ENCODE measurements at regions not wholly inside any gene's neighbourhood (a gene's known extent, or its start where the extent isn't known, plus 50 kb on each side); places are given as distances from the start of the nearest gene placed in this dataset.
A peak's percentile ranks its signal among the peaks of the same experiment; 100 is the strongest.

- DNase-seq: no peak
Observed at GRCh38 chr12:46914336-46914735, 88.5 kb upstream of the SLC38A4 start.

GRCh38 chr12:46915082-46915481 is 89.3 kb upstream of the SLC38A4 start:
- DNase-seq: peak; percentile 21 to 47 (median 30)

- DNase-seq: peak in 1 of 3 donors; percentile 8
Observed at GRCh38 chr12:46915836-46916235, 90.0 kb upstream of the SLC38A4 start.

DNA sequence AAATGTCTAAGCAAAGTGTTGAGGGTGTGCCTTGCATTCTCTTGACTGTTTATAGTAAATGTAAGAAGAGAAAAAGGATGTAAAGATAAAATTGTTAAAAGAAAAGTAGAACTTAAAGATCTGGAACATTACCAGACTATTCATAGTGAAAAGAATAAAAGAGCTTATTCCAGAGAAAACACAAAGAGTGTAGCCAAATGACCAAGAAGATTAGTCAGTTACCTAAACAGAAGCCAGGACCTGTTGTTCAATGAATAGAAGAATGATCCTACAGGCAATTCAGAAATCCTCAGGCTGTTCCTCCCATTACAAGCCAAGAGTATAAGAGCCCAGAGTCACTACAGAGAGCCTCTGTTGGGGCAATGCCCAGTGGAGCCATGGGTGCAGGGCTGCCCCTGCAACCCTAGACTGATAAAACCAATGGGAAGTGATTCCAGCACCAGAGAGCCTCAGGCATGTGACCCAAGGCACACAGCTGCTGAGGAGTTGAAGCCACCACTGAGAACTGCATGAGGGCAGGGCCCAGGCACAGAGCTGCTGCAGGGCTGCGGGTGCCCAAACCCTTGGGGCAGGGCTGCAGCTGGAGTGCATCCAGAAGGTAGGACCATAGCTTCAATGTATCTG is 91.1 kb upstream of the SLC38A4 start:
- DNase-seq: no peak

DNA sequence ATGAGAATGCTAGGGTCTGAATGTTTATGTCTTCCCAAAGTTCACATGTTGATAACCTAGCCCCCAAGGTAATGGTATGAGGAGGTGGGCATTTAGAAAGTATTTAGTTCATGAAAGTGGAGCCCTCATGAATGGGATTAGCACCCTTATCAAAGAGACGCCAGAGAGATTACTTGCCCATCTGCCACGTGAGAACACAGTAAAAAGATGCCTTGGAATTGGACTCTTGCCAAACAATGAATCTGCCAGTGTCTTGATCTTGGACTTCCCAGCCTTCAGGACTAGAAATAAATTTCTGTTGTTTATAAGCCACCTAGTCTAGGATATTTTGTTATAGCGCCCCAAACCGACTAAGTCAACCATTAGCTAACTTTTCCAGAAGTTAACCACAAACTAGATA is 92.0 kb upstream of the SLC38A4 start:
- no peak for DNase-seq

GRCh38 chr12:46918631-46919030 is 92.8 kb upstream of the SLC38A4 start:
- DNase-seq: no peak

DNA sequence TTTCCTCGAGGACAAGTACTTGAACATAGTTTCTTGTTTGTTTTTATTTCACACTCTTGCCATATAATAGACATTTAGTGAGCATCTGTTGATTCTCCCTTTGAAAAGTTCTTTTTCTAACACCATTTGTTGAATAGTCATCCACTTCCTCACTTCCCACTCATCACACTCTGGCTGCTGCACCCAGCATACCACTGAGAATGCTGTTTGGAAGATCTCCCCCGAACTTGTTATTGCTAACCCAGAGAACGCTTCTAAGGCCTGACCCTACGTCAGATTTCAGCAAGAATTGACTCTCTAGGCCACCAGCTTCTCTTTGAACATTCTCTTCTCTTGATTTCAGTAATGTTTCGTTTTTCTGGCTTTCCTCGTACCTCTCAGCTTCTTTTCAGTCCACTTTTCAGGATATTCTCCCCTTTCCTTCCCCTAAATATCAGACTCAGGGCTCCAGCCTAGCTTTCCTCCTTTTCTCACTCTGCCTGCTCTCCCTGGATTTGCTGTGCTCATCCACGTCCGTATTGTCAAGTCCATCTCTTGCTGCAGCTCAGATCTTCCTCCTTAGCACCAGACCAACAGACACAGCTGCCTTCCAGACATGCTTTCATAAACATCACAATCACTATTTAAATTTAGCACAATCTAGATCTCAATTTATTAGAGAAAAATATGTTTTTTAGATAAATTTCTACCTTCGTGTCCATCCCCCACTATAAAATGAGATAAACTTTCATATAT is 94.0 kb upstream of the SLC38A4 start:
- peak in 2 of 3 donors; percentile 11 to 29 for DNase-seq

GRCh38 chr12:46920499-46920898 is 94.7 kb upstream of the SLC38A4 start:
- DNase-seq: peak; percentile 15 to 64 (median 59)

DNA sequence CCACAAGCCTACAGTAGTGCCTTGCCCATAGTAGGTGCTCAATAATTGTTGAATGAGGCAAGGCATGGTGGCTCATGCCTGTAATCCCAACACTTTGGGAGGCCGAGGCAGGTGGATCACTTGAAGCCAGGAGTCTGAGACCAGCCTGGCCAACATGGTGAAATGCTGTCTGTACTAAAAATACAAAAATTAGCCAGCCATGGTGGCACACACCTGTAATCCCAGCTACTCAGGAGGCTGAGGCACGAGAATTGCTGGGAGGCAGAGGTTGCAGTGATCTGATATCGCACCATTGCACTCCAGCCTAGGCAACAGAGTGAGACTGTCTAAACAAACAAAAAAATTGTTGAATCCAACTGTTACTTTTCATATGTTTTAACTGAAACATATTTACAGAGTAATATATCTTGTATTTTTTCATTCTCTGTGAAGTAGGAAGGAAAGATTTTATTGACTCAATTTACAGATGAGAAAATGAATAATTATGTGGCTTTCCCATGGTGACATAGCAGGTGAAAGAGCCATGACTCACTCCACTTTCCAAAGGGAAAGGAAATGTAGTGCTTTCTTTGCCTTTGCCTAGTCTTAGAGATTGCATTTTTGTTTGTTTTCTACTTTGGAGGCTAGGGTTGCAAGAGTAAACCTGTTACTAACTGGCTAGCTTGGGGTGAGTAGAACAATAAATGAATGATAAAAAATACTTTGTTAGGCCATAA is 95.4 kb upstream of the SLC38A4 start:
- peak; percentile 25 to 62 (median 52) for DNase-seq

GRCh38 chr12:46921764-46922133 is 96.0 kb upstream of the SLC38A4 start:
- peak in 2 of 3 donors; percentile 36 to 40 for DNase-seq

DNA sequence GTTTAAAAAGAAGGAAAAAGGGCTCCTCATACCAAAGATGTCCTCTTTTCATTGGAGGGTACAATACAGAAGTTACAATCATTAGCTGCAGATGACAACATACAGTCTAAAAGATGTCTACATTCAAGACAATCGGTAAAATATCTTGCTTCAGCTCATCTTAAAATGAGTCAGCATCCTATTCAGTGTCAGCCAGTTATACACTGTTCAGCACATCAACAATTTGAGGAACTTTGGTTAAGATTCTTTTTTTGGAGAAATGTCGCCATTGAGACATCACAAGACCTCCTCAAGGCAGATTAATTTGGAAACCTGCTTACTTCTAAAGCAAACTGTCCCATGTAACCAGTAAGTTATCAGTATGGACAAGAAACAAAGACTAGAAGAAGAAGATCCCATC is 100.7 kb upstream of the SLC38A4 start:
- DNase-seq: peak; percentile 67 to 92 (median 89)

DNA sequence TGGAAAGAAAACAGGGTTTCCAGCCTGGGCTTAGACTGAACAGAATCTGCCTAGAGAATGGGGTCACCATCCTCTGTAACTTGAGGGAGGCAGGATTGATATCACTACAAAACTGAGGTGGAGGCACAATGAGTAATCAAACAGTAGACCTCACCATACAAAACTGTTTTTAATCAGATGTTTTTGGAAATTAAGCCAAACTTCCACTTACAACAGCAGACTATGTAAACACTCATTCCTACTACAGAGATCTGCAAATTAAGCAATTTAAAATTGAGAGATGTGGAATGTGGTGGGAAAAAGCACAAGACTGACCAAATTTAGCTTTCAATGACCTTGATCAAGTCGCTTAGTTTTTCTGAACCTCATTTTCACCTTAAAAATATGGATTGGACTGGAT is 104.3 kb upstream of the SLC38A4 start:
- no peak for DNase-seq

- peak; percentile 61 to 80 (median 63) for DNase-seq
Observed at GRCh38 chr12:46933947-46934346, 108.2 kb upstream of the SLC38A4 start.

- no peak for DNase-seq
Observed at GRCh38 chr12:46934374-46935111, 108.7 kb upstream of the SLC38A4 start.

DNA sequence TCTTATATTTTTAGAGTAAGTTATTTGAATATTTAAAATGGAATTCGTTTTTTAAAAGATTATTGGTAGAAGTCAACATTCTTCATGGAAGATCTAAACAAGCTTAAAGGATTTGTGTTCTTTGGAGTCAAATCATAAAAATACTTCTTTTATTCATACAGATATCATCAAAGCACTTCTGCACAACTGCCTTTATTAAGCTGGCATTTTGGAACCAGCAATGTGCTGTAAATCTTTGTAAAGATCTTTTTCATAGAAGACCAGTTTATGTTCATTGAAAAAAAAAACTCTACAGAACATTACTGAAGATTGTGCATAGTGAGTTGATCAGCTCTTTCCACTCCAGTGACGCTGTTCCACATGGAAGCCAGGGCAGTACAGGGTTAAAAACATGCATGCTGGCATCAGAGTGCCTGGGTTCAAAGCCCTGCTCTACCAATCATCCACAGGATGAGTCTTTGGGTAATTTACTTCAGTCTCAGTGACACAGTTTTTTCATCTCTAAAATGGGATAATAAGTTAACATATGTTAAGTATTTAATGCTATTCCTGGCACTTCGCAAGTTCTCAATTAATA is 109.6 kb upstream of the SLC38A4 start:
- no peak for DNase-seq

GRCh38 chr12:46936042-46936441 is 110.2 kb upstream of the SLC38A4 start:
- no peak for DNase-seq

DNA sequence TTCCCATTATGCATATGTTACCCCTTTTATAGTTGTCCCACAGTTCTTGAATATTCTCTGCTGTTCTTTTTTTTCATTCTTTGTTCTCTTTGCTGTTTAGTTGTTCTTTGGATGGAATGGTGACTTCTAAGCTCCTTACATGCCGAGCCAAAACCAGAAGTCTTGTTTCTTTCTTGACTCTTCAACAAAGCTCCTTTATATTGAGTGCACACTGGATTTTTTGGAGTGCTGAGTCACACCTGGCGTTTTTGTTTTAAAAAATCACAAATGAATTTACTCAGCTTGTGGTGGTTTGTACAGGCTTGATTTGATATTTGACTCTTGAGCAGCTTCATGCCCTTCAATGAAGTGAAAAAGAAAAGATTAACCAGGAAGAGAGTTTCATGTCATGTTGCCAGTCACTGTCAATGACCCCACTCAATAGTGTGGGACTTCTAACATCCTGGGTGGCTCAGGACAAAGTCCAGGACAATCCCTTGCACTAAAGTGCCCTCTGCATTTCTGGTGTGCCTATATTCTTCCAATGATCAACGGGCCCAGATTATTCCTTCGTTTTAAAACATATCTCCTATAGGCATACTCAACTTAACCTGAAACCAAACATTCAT is 112.4 kb upstream of the SLC38A4 start:
- DNase-seq: no peak

DNA sequence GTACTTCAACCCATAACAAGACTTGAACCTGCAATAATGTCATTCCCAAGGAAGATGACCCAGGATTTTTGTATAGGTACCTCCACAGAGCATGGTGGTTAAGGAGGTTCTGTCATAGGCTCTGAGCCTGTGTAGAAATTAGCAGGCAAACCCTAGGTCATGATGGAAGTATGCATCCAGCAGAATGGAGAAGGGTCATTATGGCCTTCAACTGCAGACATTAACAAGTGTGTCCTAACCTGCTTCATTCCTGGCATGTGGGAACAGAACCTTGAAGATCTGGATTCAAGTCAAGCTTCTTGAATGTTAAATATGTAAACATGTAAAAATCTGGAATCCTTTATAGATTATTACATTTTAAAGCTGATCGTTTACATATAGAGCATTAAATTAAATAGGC is 116.2 kb upstream of the SLC38A4 start:
- DNase-seq: no peak

- DNase-seq: no peak
Observed at GRCh38 chr12:46942579-46942978, 116.8 kb upstream of the SLC38A4 start.

GRCh38 chr12:46944088-46944487 is 118.3 kb upstream of the SLC38A4 start:
- DNase-seq: peak in 2 of 3 donors; percentile 33 to 44

GRCh38 chr12:46944771-46945170 is 119.0 kb upstream of the SLC38A4 start:
- no peak for DNase-seq

GRCh38 chr12:46945591-46945990 is 119.8 kb upstream of the SLC38A4 start:
- DNase-seq: no peak
